ACHN (cell line): ENCODE measurements at regions not wholly inside any gene's neighbourhood (a gene's known extent, or its start where the extent isn't known, plus 50 kb on each side); places are given as distances from the start of the nearest gene placed in this dataset.
"Not testable (repeated sequence)": the region's sequence is repeated elsewhere in the genome, so short reads cannot be mapped to it uniquely, and the experiment has no call there.

Experiments
- DNase-seq: peaks from one replicate; pipeline ENCODE4 v3.0.0-alpha.2; 2015
- in situ Hi-C: cut with HindIII; loops from 2 replicates; pipeline ENCODE4 v1.10.0; 2017; ENCODE audit warnings: low sequenced_read_pairs, low pct_ligation_motif_present, low pct_unique_long_range_greater_than_20kb

GRCh38 chr2:123540291-123540690, 484.8 kb upstream of the CNTNAP5 start:
- in situ Hi-C loops = no loop called here
- no peak for DNase-seq

GRCh38 chr2:123546353-123546752, 478.7 kb upstream of the CNTNAP5 start:
- in situ Hi-C loops = no loop called here
- DNase-seq = no peak

GRCh38 chr2:123563515-123563914, 461.6 kb upstream of the CNTNAP5 start:
- in situ Hi-C loops = no loop called here
- DNase-seq = no peak

- DNase-seq = no peak
- in situ Hi-C loops = no loop called here
Measured at GRCh38 chr2:123566291-123566946, 458.7 kb upstream of the CNTNAP5 start.

- in situ Hi-C loops = no loop called here
- no peak for DNase-seq
Measured at GRCh38 chr2:123578016-123578415, 447.1 kb upstream of the CNTNAP5 start.

GRCh38 chr2:123596621-123597020, 428.5 kb upstream of the CNTNAP5 start:
- in situ Hi-C loops = no loop called here
- DNase-seq = no peak

- in situ Hi-C loops = no loop called here
- no peak for DNase-seq
Measured at GRCh38 chr2:123597988-123598387, 427.1 kb upstream of the CNTNAP5 start.

- DNase-seq = no peak
Measured at GRCh38 chr2:123606631-123607030, 418.5 kb upstream of the CNTNAP5 start.

GRCh38 chr2:123609077-123609476, 416.0 kb upstream of the CNTNAP5 start:
- DNase-seq = no peak
- in situ Hi-C loops = no loop called here

More at GRCh38 chr2:123606631-123607030, 418.5 kb upstream of the CNTNAP5 start:
- in situ Hi-C loops = no loop called here

GRCh38 chr2:123614596-123614995, 410.5 kb upstream of the CNTNAP5 start:
- no peak for DNase-seq
- in situ Hi-C loops = no loop called here

- in situ Hi-C loops, DNase-seq: not testable (repeated sequence)
Measured at GRCh38 chr2:123618642-123619041, 406.4 kb upstream of the CNTNAP5 start.

- no peak for DNase-seq
- in situ Hi-C loops = no loop called here
Measured at GRCh38 chr2:123624816-123625215, 400.3 kb upstream of the CNTNAP5 start.

GRCh38 chr2:123636232-123636631, 388.9 kb upstream of the CNTNAP5 start:
- in situ Hi-C loops = no loop called here
- no peak for DNase-seq

GRCh38 chr2:123640685-123641335, 384.3 kb upstream of the CNTNAP5 start:
- in situ Hi-C loops = no loop called here
- DNase-seq = no peak

- DNase-seq = no peak
- in situ Hi-C loops = no loop called here
Measured at GRCh38 chr2:123644053-123644452, 381.0 kb upstream of the CNTNAP5 start.

- in situ Hi-C loops = no loop called here
Measured at GRCh38 chr2:123648016-123648415, 377.1 kb upstream of the CNTNAP5 start.

GRCh38 chr2:123648956-123649355, 376.1 kb upstream of the CNTNAP5 start:
- DNase-seq = no peak
- in situ Hi-C loops = no loop called here

More at GRCh38 chr2:123648016-123648415, 377.1 kb upstream of the CNTNAP5 start:
- no peak for DNase-seq

- DNase-seq = no peak
- in situ Hi-C loops = no loop called here
Measured at GRCh38 chr2:123651151-123651550, 373.9 kb upstream of the CNTNAP5 start.

GRCh38 chr2:123652320-123652719, 372.8 kb upstream of the CNTNAP5 start:
- DNase-seq = no peak
- in situ Hi-C loops = no loop called here

- in situ Hi-C loops = no loop called here
Measured at GRCh38 chr2:123656590-123656989, 368.5 kb upstream of the CNTNAP5 start.

More at GRCh38 chr2:123656590-123656989, 368.5 kb upstream of the CNTNAP5 start:
- no peak for DNase-seq
